Neural cell (in vitro differentiated cells): ENCODE measurements at regions not wholly inside any gene's neighbourhood (a gene's known extent, or its start where the extent isn't known, plus 50 kb on each side); places are given as distances from the start of the nearest gene placed in this dataset.

Experiments used
- H2AFZ ChIP-seq: fragments of 200-600, 300-800 bp; sonication (generic), shearing (Covaris generic); 2 replicates; pipeline ENCODE4 v1.6.0; 2014; ENCODE audit warnings: low read depth, mild to moderate bottlenecking, antibody characterized with exemption, low read length, moderate library complexity
- H3F3A ChIP-seq: fragments of 200-600 bp; shearing (Covaris generic); 2 replicates; pipeline ENCODE4 v1.6.1; 2016; ENCODE audit warnings: mild to moderate bottlenecking, moderate library complexity, mixed read lengths, antibody characterized with exemption, low read length; ENCODE audit not compliant: insufficient read depth, poor library complexity, severe bottlenecking
- H3K27ac ChIP-seq: fragments of 200-600, 300-800 bp; sonication (generic), shearing (Covaris generic); 2 replicates; pipeline ENCODE4 v1.5.1; 2014; ENCODE audit warnings: mild to moderate bottlenecking, low read length, moderate library complexity
- H3K27me3 ChIP-seq: fragments of 300-800, 200-600 bp; sonication (generic), shearing (Covaris generic); 2 replicates; pipeline ENCODE4 v1.6.0; 2014; ENCODE audit warnings: mild to moderate bottlenecking, low read depth, low read length, moderate library complexity; ENCODE audit not compliant: insufficient read depth
- H3K36me3 ChIP-seq: fragments of 300-800, 200-600 bp; sonication (generic), shearing (Covaris generic); 2 replicates; pipeline ENCODE4 v1.5.1; 2014; ENCODE audit warnings: mild to moderate bottlenecking, antibody characterized with exemption, low read length, moderate library complexity; ENCODE audit not compliant: insufficient read depth
- H3K4me2 ChIP-seq: fragments of 300-800, 200-600 bp; sonication (generic), shearing (Covaris generic); 2 replicates; pipeline ENCODE4 v1.6.0; 2014; ENCODE audit warnings: mild to moderate bottlenecking, low read length
- H3K4me3 ChIP-seq: fragments of 300-800, 200-600 bp; sonication (generic), shearing (Covaris generic); 2 replicates; pipeline ENCODE4 v1.5.1; 2014; ENCODE audit warnings: mild to moderate bottlenecking, low read length, moderate library complexity
- H3K79me2 ChIP-seq: fragments of 200-600 bp; shearing (Covaris generic); replicated peaks from 2 replicates; pipeline ENCODE4 v1.6.0; 2014; ENCODE audit warnings: mild to moderate bottlenecking, low read length, moderate library complexity; ENCODE audit not compliant: insufficient read depth
- H3K9ac ChIP-seq: fragments of 300-800, 200-600 bp; sonication (generic), shearing (Covaris generic); 2 replicates; pipeline ENCODE4 v1.6.1; 2016; ENCODE audit warnings: mild to moderate bottlenecking, low read length, mixed read lengths
- H3K9me2 ChIP-seq: fragments of 200-600 bp; shearing (Covaris generic); 2 replicates; pipeline ENCODE4 v1.6.1; 2016; ENCODE audit warnings: mild to moderate bottlenecking, low read length, mixed read lengths; ENCODE audit not compliant: insufficient read depth
- H3K9me3 ChIP-seq: fragments of 200-600, 300-800 bp; sonication (generic), shearing (Covaris generic); 2 replicates; pipeline ENCODE4 v1.6.1; 2016; ENCODE audit warnings: mild to moderate bottlenecking, mixed run types, low read length, moderate library complexity, mixed read lengths
- H4K20me1 ChIP-seq: fragments of 200-600 bp; shearing (Covaris generic); 2 replicates; pipeline ENCODE4 v1.6.1; 2016; ENCODE audit warnings: mild to moderate bottlenecking, mixed run types; ENCODE audit not compliant: insufficient read depth
- EP300 ChIP-seq: fragments of 450-650 bp; conservative IDR thresholded peaks from 2 replicates; pipeline ENCODE4 v1.6.1; 2014; ENCODE audit warnings: antibody characterized with exemption, mild to moderate bottlenecking, moderate library complexity; ENCODE audit not compliant: poor library complexity, severe bottlenecking
- EZH2 ChIP-seq: fragments of 200-600, 300-800 bp; shearing (Covaris generic), sonication (generic); IDR thresholded peaks from 2 replicates; pipeline ENCODE4 v1.6.1; 2014; ENCODE audit warnings: antibody characterized with exemption, low read length, borderline replicate concordance, mild to moderate bottlenecking; ENCODE audit not compliant: insufficient read depth, poor library complexity, severe bottlenecking
- MXI1 ChIP-seq: fragments of 450-650 bp; conservative IDR thresholded peaks from 2 replicates; pipeline ENCODE4 v1.6.1; 2014; ENCODE audit warnings: antibody characterized with exemption, mild to moderate bottlenecking; ENCODE audit not compliant: poor library complexity, severe bottlenecking
- POLR2AphosphoS5 ChIP-seq: IDR thresholded peaks from 2 replicates; pipeline ENCODE4 v1.6.1; 2012
- RAD21 ChIP-seq: fragments of 450-650 bp; conservative IDR thresholded peaks from 2 replicates; pipeline ENCODE4 v1.6.1; 2014; ENCODE audit warnings: antibody characterized with exemption, mild to moderate bottlenecking, moderate library complexity
- SMC3 ChIP-seq: fragments of 450-650 bp; conservative IDR thresholded peaks from 2 replicates; pipeline ENCODE4 v1.6.1; 2014; ENCODE audit warnings: antibody characterized with exemption, mild to moderate bottlenecking, moderate library complexity; ENCODE audit not compliant: poor library complexity
- TAF1 ChIP-seq: IDR thresholded peaks from 2 replicates; pipeline ENCODE4 v1.6.1; 2012; ENCODE audit warnings: low read depth
- TF ChIP-seq, protein P1 (sequence below): IDR thresholded peaks from 2 replicates; pipeline ENCODE4 v1.6.1; 2012; ENCODE audit warnings: borderline replicate concordance
- TF ChIP-seq, protein P2 (sequence below): fragments of 450-650 bp; IDR thresholded peaks from 2 replicates; pipeline ENCODE4 v1.5.1; 2014; ENCODE audit warnings: antibody characterized with exemption, mild to moderate bottlenecking, moderate library complexity; ENCODE audit not compliant: poor library complexity, severe bottlenecking

DNA sequence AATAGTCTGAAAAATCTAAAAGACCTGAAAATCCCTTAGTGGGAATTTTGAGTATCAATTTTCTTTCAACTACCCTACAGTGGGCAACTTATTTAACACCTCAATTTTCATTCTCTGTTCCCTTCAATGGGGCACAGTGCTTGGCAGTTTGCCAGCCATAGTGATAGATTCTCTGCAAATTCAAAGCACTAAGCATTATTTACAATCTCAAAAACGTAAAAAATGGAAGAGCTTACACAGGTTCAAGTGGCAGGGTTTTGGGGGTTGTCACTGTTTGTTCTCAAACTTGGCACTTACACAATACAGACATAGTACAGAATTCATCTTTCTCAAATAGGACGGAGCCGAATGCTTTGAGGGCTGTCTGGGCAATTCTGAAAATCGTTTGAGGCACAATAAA, 515.0 kb downstream of the EFNA5 start:
- TF ChIP-seq EZH2 (no peak), SMC3 (no peak), TAF1 (no peak), MXI1 (no peak), RAD21 (no peak), EP300 (no peak), POLR2AphosphoS5 (no peak)
- TF ChIP-seq, protein P1, sequence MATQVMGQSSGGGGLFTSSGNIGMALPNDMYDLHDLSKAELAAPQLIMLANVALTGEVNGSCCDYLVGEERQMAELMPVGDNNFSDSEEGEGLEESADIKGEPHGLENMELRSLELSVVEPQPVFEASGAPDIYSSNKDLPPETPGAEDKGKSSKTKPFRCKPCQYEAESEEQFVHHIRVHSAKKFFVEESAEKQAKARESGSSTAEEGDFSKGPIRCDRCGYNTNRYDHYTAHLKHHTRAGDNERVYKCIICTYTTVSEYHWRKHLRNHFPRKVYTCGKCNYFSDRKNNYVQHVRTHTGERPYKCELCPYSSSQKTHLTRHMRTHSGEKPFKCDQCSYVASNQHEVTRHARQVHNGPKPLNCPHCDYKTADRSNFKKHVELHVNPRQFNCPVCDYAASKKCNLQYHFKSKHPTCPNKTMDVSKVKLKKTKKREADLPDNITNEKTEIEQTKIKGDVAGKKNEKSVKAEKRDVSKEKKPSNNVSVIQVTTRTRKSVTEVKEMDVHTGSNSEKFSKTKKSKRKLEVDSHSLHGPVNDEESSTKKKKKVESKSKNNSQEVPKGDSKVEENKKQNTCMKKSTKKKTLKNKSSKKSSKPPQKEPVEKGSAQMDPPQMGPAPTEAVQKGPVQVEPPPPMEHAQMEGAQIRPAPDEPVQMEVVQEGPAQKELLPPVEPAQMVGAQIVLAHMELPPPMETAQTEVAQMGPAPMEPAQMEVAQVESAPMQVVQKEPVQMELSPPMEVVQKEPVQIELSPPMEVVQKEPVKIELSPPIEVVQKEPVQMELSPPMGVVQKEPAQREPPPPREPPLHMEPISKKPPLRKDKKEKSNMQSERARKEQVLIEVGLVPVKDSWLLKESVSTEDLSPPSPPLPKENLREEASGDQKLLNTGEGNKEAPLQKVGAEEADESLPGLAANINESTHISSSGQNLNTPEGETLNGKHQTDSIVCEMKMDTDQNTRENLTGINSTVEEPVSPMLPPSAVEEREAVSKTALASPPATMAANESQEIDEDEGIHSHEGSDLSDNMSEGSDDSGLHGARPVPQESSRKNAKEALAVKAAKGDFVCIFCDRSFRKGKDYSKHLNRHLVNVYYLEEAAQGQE, result no peak
- TF ChIP-seq, protein P2, sequence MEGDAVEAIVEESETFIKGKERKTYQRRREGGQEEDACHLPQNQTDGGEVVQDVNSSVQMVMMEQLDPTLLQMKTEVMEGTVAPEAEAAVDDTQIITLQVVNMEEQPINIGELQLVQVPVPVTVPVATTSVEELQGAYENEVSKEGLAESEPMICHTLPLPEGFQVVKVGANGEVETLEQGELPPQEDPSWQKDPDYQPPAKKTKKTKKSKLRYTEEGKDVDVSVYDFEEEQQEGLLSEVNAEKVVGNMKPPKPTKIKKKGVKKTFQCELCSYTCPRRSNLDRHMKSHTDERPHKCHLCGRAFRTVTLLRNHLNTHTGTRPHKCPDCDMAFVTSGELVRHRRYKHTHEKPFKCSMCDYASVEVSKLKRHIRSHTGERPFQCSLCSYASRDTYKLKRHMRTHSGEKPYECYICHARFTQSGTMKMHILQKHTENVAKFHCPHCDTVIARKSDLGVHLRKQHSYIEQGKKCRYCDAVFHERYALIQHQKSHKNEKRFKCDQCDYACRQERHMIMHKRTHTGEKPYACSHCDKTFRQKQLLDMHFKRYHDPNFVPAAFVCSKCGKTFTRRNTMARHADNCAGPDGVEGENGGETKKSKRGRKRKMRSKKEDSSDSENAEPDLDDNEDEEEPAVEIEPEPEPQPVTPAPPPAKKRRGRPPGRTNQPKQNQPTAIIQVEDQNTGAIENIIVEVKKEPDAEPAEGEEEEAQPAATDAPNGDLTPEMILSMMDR, result no peak
- no peaks in the 10 kb centered on the region for H3K9me2 ChIP-seq
- no peaks in the 10 kb centered on the region for H3K9me3 ChIP-seq
- no peak overlapping the region for H3K4me3 ChIP-seq
- no peaks in the 10 kb centered on the region for H3K36me3 ChIP-seq
- H3K79me2 ChIP-seq, result no peaks in the 10 kb centered on the region
- H3K27ac ChIP-seq, result no peak overlapping the region
- no peaks in the 10 kb centered on the region for H3F3A ChIP-seq
- H3K9ac ChIP-seq, result no peak overlapping the region
- H3K27me3 ChIP-seq, result no peaks in the 10 kb centered on the region
- no peaks in the 10 kb centered on the region for H4K20me1 ChIP-seq
- no peak overlapping the region for H3K4me2 ChIP-seq
- H2AFZ ChIP-seq, result no peak overlapping the region

DNA sequence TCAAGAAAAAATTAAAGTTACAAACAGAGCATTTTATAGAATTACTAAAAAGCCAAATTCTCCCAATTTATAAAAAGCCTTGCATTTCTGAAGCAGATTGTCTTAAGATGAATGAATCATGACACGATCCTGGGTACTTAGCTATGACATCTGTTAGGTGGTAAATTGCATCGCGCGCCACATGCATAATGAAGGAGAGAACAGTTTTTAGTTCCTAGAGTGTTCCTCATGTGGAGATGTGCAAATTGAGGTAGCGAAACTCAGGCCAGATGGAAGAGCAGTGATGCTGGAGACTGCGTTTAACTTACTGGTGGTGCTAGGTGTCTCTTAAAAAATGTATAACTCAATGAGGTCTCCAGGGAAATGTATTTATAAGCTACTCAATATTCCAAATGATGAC, 516.1 kb downstream of the EFNA5 start:
- H3K9me2 ChIP-seq, result no peaks in the 10 kb centered on the region
- peak overlapping the region; percentile 34 for H3K4me3 ChIP-seq
- H3K36me3 ChIP-seq, result no peaks in the 10 kb centered on the region
- no peaks in the 10 kb centered on the region for H3K27me3 ChIP-seq
- H4K20me1 ChIP-seq, result no peaks in the 10 kb centered on the region
- H2AFZ ChIP-seq, result no peak overlapping the region
- peak; percentile 68 for TF ChIP-seq EP300
- TF ChIP-seq RAD21, result no peak
- H3F3A ChIP-seq, result no peaks in the 10 kb centered on the region
- no peak overlapping the region for H3K9ac ChIP-seq
- peak overlapping the region; percentile 37 for H3K27ac ChIP-seq
- H3K4me2 ChIP-seq, result peak overlapping the region; percentile 17
- no peaks in the 10 kb centered on the region for H3K79me2 ChIP-seq
- no peaks in the 10 kb centered on the region for H3K9me3 ChIP-seq

DNA sequence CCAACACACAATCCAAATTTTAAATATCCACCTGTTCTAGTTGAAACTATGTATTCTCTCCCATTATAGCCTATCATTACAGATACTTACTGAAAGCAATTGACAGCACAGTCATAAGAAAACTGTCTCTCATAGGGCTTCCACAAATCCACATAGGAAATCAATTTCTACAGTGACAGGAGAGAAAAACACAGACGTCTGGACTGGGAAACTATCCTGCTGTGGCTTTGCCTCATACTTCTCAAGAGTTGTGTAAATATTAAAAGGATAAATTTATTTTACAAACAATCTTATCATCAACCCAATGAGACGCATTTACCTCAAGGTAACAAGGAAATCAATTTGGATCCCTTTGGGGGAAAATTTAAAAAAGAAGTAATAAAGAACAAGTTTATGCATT, 517.5 kb downstream of the EFNA5 start:
- H2AFZ ChIP-seq, result no peak overlapping the region
- H3K36me3 ChIP-seq, result no peaks in the 10 kb centered on the region
- no peaks in the 10 kb centered on the region for H3F3A ChIP-seq
- H3K4me2 ChIP-seq, result no peak overlapping the region
- H3K4me3 ChIP-seq, result no peak overlapping the region
- no peaks in the 10 kb centered on the region for H3K9me2 ChIP-seq
- no peaks in the 10 kb centered on the region for H4K20me1 ChIP-seq
- no peak overlapping the region for H3K9ac ChIP-seq
- H3K27me3 ChIP-seq, result no peaks in the 10 kb centered on the region
- H3K27ac ChIP-seq, result no peak overlapping the region
- no peak for TF ChIP-seq RAD21
- no peak for TF ChIP-seq MXI1
- TF ChIP-seq EP300, result no peak
- TF ChIP-seq, protein P2, result no peak
- TF ChIP-seq EZH2, result no peak
- no peak for TF ChIP-seq TAF1
- TF ChIP-seq POLR2AphosphoS5, result no peak
- TF ChIP-seq, protein P1, result no peak
- TF ChIP-seq SMC3, result no peak
- no peaks in the 10 kb centered on the region for H3K79me2 ChIP-seq
- no peaks in the 10 kb centered on the region for H3K9me3 ChIP-seq
